ENCODE measurements at regions not wholly inside any gene's neighbourhood (a gene's known extent, or its start where the extent isn't known, plus 50 kb on each side); places are given as distances from the start of the nearest gene placed in this dataset.
"Not testable (repeated sequence)": the region's sequence is repeated elsewhere in the genome, so short reads cannot be mapped to it uniquely, and the experiment has no call there.

GRCh38 chr9:68593760-68594159 lies 53.1 kb upstream of the TMEM252 start:
- not testable (repeated sequence) for FAIRE-seq

GRCh38 chr9:68595868-68596267 lies 55.2 kb upstream of the TMEM252 start:
- no peaks in the 10 kb centered on the region for H3K36me3 Mint-ChIP-seq (ENCODE audit: low read depth, unreplicated experiment)
- peaks cover 1% of the 10 kb centered on the region for H3K9me3 Mint-ChIP-seq (ENCODE audit: unreplicated experiment)
- H3K9ac ChIP-seq (ENCODE audit: low read length): no peak overlapping the region
- H3K79me2 ChIP-seq (ENCODE audit: insufficient read depth, low read length): no peaks in the 10 kb centered on the region
- H3K4me3 Mint-ChIP-seq (ENCODE audit: unreplicated experiment): no peak overlapping the region
- no peaks in the 10 kb centered on the region for H3K4me1 Mint-ChIP-seq (ENCODE audit: low read depth, unreplicated experiment)
- no peaks in the 10 kb centered on the region for H3K36me3 ChIP-seq (ENCODE audit: insufficient read depth, low read length)
- no peak overlapping the region for H3K27ac Mint-ChIP-seq (ENCODE audit: unreplicated experiment)
- no peaks in the 10 kb centered on the region for H3K27me3 ChIP-seq (ENCODE audit: insufficient read depth, low read length)
- no peaks in the 10 kb centered on the region for H3K4me1 ChIP-seq (ENCODE audit: insufficient read depth, low read length)
- H3K9me3 ChIP-seq (ENCODE audit: insufficient read depth, low read depth, low read length): no peaks in the 10 kb centered on the region
- no peak for DNase-seq (ENCODE audit: low read depth)
- no peak overlapping the region for H3K27ac ChIP-seq (ENCODE audit: low read depth, low read length)
- H4K20me1 ChIP-seq (ENCODE audit: insufficient read depth, low read length): no peaks in the 10 kb centered on the region
- H3K27me3 Mint-ChIP-seq (ENCODE audit: low read depth, unreplicated experiment): peaks cover 10% of the 10 kb centered on the region
- H3K4me2 ChIP-seq (ENCODE audit: low read length): no peak overlapping the region
- H3K4me3 ChIP-seq (ENCODE audit: insufficient read depth, low read depth, low read length): no peak overlapping the region
- H2AFZ ChIP-seq (ENCODE audit: low read depth, low read length): no peak overlapping the region
- FAIRE-seq: no peak
- no peak for TF ChIP-seq EZH2 (IDR thresholded peaks at IDR 0.05; ENCODE audit: insufficient read depth, low read length)
- no peak for TF ChIP-seq CTCF (IDR thresholded peaks at IDR 0.05; ENCODE audit: insufficient read depth, low read depth, low read length)

More at GRCh38 chr9:68593760-68594159, 53.1 kb upstream of the TMEM252 start:
- H3K27ac Mint-ChIP-seq (ENCODE audit: unreplicated experiment); H3K27me3 Mint-ChIP-seq (ENCODE audit: low read depth, unreplicated experiment); H3K79me2 ChIP-seq (ENCODE audit: insufficient read depth, low read length); DNase-seq (ENCODE audit: low read depth); H3K36me3 ChIP-seq (ENCODE audit: insufficient read depth, low read length); H3K27ac ChIP-seq (ENCODE audit: low read depth, low read length); H3K4me1 ChIP-seq (ENCODE audit: insufficient read depth, low read length); H3K4me2 ChIP-seq (ENCODE audit: low read length); H3K9ac ChIP-seq (ENCODE audit: low read length); H3K9me3 Mint-ChIP-seq (ENCODE audit: unreplicated experiment); H3K4me3 Mint-ChIP-seq (ENCODE audit: unreplicated experiment); H3K36me3 Mint-ChIP-seq (ENCODE audit: low read depth, unreplicated experiment); H2AFZ ChIP-seq (ENCODE audit: low read depth, low read length); H3K27me3 ChIP-seq (ENCODE audit: insufficient read depth, low read length); H3K4me3 ChIP-seq (ENCODE audit: insufficient read depth, low read depth, low read length); H4K20me1 ChIP-seq (ENCODE audit: insufficient read depth, low read length); H3K4me1 Mint-ChIP-seq (ENCODE audit: low read depth, unreplicated experiment); H3K9me3 ChIP-seq (ENCODE audit: insufficient read depth, low read depth, low read length): not testable (repeated sequence)

- TF ChIP-seq CTCF (IDR thresholded peaks at IDR 0.05; ENCODE audit: insufficient read depth, low read depth, low read length) (no peak), EZH2 (IDR thresholded peaks at IDR 0.05; ENCODE audit: insufficient read depth, low read length) (no peak)
- FAIRE-seq: no peak
- Mint-ChIP-seq H3K27me3 (ENCODE audit: low read depth, unreplicated experiment) (peaks cover 13% of the 10 kb centered on the region), H3K4me1 (ENCODE audit: low read depth, unreplicated experiment) (no peaks in the 10 kb centered on the region), H3K36me3 (ENCODE audit: low read depth, unreplicated experiment) (no peaks in the 10 kb centered on the region), H3K9me3 (ENCODE audit: unreplicated experiment) (peaks cover 1% of the 10 kb centered on the region), H3K27ac (ENCODE audit: unreplicated experiment) (no peak overlapping the region), H3K4me3 (ENCODE audit: unreplicated experiment) (no peak overlapping the region)
- Histone ChIP-seq H3K36me3 (ENCODE audit: insufficient read depth, low read length) (no peaks in the 10 kb centered on the region), H3K4me3 (ENCODE audit: insufficient read depth, low read depth, low read length) (no peak overlapping the region), H3K79me2 (ENCODE audit: insufficient read depth, low read length) (no peaks in the 10 kb centered on the region), H4K20me1 (ENCODE audit: insufficient read depth, low read length) (no peaks in the 10 kb centered on the region), H3K27ac (ENCODE audit: low read depth, low read length) (no peak overlapping the region), H3K27me3 (ENCODE audit: insufficient read depth, low read length) (no peaks in the 10 kb centered on the region), H3K4me2 (ENCODE audit: low read length) (no peak overlapping the region), H3K4me1 (ENCODE audit: insufficient read depth, low read length) (no peaks in the 10 kb centered on the region), H2AFZ (ENCODE audit: low read depth, low read length) (no peak overlapping the region), H3K9me3 (ENCODE audit: insufficient read depth, low read depth, low read length) (no peaks in the 10 kb centered on the region), H3K9ac (ENCODE audit: low read length) (no peak overlapping the region)
- no peak for DNase-seq (ENCODE audit: low read depth)
Observed at GRCh38 chr9:68597362-68597997, 56.8 kb upstream of the TMEM252 start.
